AG09309 (cell line): ENCODE measurements at regions not wholly inside any gene's neighbourhood (a gene's known extent, or its start where the extent isn't known, plus 50 kb on each side); places are given as distances from the start of the nearest gene placed in this dataset.
"Not testable (repeated sequence)": the region's sequence is repeated elsewhere in the genome, so short reads cannot be mapped to it uniquely, and the experiment has no call there.

Experiments
- DNase-seq: peaks from one replicate; pipeline ENCODE4 v3.0.0-alpha.2; 2010; ENCODE audit warnings: low read depth
- H3K4me3 ChIP-seq: 2 replicates; pipeline ENCODE4 v1.5.1; 2011; ENCODE audit warnings: mild to moderate bottlenecking, low read depth, low read length, moderate library complexity; ENCODE audit not compliant: control insufficient read depth
- CTCF ChIP-seq: IDR thresholded peaks from 2 replicates; pipeline ENCODE4 v1.5.1; 2011; ENCODE audit warnings: mild to moderate bottlenecking, low read depth, low read length, inconsistent platforms; ENCODE audit not compliant: insufficient read depth, control insufficient read depth; ENCODE audit errors: missing control alignments

- no peak overlapping the region for H3K4me3 ChIP-seq
- TF ChIP-seq CTCF: no peak
- no peak for DNase-seq
Measured at GRCh38 chr3:194189243-194189791, 53.4 kb downstream of the HES1 start.

GRCh38 chr3:194191850-194192249, 55.9 kb downstream of the HES1 start:
- not testable (repeated sequence) for DNase-seq, H3K4me3 ChIP-seq

- H3K4me3 ChIP-seq: no peak overlapping the region
- DNase-seq: no peak
- TF ChIP-seq CTCF: no peak
Measured at GRCh38 chr3:194194051-194194756, 58.3 kb downstream of the HES1 start.

GRCh38 chr3:194194757-194195085, 58.8 kb downstream of the HES1 start:
- no peak overlapping the region for H3K4me3 ChIP-seq
- no peak for DNase-seq
- no peak for TF ChIP-seq CTCF

- H3K4me3 ChIP-seq: no peak overlapping the region
- DNase-seq: no peak
- TF ChIP-seq CTCF: no peak
Measured at GRCh38 chr3:194195611-194196010, 59.7 kb downstream of the HES1 start.

- DNase-seq: no peak
- no peak for TF ChIP-seq CTCF
- H3K4me3 ChIP-seq: no peak overlapping the region
Measured at GRCh38 chr3:194196876-194197275, 60.9 kb downstream of the HES1 start.

GRCh38 chr3:194197396-194197960, 61.5 kb downstream of the HES1 start:
- no peak overlapping the region for H3K4me3 ChIP-seq
- no peak for TF ChIP-seq CTCF
- DNase-seq: no peak
